Osteocyte (in vitro differentiated cells): ENCODE measurements at regions not wholly inside any gene's neighbourhood (a gene's known extent, or its start where the extent isn't known, plus 50 kb on each side); places are given as distances from the start of the nearest gene placed in this dataset.
A peak's percentile ranks its signal among the peaks of the same experiment; 100 is the strongest.

Experiments used
- DNase-seq: peaks from one replicate; pipeline ENCODE4 v3.0.0; 2021; ENCODE audit warnings: mixed read lengths; ENCODE audit not compliant: unreplicated experiment; ENCODE audit errors: extremely low spot score
- H3K27ac Mint-ChIP-seq: one replicate; pipeline ENCODE4 v1.8.0; 2021; ENCODE audit warnings: mild to moderate bottlenecking, mixed read lengths; ENCODE audit not compliant: unreplicated experiment
- H3K27me3 Mint-ChIP-seq: one replicate; pipeline ENCODE4 v1.8.0; 2021; ENCODE audit warnings: mixed read lengths; ENCODE audit not compliant: unreplicated experiment
- H3K36me3 Mint-ChIP-seq: one replicate; pipeline ENCODE4 v1.8.0; 2021; ENCODE audit warnings: mixed read lengths; ENCODE audit not compliant: unreplicated experiment
- H3K4me1 Mint-ChIP-seq: one replicate; pipeline ENCODE4 v1.8.0; 2021; ENCODE audit warnings: mixed read lengths; ENCODE audit not compliant: unreplicated experiment
- H3K4me3 Mint-ChIP-seq: one replicate; pipeline ENCODE4 v1.8.0; 2021; ENCODE audit warnings: mild to moderate bottlenecking, moderate library complexity, mixed read lengths; ENCODE audit not compliant: unreplicated experiment
- H3K9me3 Mint-ChIP-seq: one replicate; pipeline ENCODE4 v1.8.0; 2021; ENCODE audit warnings: mixed read lengths; ENCODE audit not compliant: unreplicated experiment
- TF ChIP-seq, protein P1 (sequence below): fragments of 200-600 bp; sonication (generic); IDR thresholded peaks from 2 replicates; pipeline ENCODE4 v1.5.0; 2021; ENCODE audit warnings: antibody characterized with exemption, mild to moderate bottlenecking, moderate library complexity

DNA sequence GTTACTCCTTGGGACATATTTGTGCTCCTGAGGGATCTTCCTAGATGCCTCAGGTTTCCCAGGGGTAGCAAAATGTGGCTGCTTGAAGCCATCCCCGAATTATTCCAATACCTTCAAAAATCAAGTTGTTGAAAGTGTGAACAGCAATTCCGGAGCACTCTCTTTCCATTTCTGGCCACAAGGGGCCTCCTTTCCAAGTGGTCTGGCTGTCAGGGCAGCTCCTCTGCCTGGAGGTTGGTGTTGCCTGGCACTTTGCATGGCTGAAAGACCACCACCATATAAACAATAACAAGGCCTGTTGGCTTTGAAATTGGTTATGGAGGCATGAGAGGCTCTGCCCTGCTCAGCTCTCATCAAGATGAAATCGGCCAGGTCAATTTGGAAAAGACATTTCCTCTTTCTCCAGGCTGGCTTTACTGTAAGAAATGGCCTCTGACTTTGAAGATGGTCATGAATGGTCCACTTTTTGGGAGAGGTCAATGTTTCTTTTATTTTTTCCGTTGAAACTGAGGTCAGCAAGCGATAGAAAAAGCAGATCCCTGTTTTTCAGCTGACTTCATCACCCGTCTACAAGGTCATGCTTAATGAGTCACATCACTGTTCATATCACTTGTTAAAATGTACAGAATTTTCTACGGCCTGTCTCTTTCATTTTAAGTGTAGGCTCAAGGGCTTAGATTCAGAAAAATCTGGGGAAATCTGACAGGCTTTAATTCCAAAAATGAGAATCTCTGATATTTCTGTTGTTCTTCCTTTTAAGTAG, 481.1 kb upstream of the ZNF608 start:
- Mint-ChIP-seq H3K27me3 (no peaks in the 10 kb centered on the region), H3K9me3 (no peaks in the 10 kb centered on the region), H3K27ac (no peak overlapping the region), H3K4me1 (peaks cover 3% of the 10 kb centered on the region), H3K36me3 (no peaks in the 10 kb centered on the region), H3K4me3 (no peak overlapping the region)
- no peak for DNase-seq
- TF ChIP-seq, protein P1, sequence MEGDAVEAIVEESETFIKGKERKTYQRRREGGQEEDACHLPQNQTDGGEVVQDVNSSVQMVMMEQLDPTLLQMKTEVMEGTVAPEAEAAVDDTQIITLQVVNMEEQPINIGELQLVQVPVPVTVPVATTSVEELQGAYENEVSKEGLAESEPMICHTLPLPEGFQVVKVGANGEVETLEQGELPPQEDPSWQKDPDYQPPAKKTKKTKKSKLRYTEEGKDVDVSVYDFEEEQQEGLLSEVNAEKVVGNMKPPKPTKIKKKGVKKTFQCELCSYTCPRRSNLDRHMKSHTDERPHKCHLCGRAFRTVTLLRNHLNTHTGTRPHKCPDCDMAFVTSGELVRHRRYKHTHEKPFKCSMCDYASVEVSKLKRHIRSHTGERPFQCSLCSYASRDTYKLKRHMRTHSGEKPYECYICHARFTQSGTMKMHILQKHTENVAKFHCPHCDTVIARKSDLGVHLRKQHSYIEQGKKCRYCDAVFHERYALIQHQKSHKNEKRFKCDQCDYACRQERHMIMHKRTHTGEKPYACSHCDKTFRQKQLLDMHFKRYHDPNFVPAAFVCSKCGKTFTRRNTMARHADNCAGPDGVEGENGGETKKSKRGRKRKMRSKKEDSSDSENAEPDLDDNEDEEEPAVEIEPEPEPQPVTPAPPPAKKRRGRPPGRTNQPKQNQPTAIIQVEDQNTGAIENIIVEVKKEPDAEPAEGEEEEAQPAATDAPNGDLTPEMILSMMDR = peak; percentile 54

DNA sequence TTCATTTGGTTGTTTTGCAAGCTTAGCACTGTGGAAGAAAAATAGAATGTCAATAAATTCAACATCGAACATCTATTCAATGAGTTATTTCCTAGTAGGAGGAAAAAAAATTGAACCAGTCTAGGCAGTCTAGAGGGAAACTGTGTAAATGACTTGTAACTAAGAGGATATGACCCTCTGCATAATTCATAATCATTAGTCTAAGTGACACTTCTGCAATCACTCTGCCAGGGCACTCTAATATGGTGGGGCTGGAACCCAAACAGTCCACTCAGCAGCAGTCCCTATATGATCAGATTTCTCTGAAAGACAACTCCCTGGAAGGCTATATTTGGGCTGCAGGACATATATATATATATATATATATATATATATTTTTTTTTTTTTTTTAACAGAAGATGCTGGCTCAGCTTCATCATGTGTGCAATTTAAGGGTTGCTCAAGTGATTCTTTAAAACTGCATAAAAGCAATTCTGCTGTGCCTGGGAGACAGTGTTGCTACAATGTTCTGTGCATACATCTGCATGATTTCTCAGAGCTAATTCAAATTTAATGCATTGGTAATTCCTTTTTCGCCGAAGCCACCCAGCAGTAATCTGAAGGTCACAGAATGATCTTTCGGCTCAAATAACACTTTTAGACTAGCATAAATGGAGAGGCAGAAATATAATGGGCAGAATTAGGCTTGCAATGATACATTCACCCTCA, 482.1 kb upstream of the ZNF608 start:
- Mint-ChIP-seq H3K4me3 (no peak overlapping the region), H3K4me1 (peaks cover 5% of the 10 kb centered on the region), H3K9me3 (no peaks in the 10 kb centered on the region), H3K36me3 (no peaks in the 10 kb centered on the region), H3K27me3 (no peaks in the 10 kb centered on the region), H3K27ac (no peak overlapping the region)
- no peak for DNase-seq
- TF ChIP-seq, protein P1 = no peak

DNA sequence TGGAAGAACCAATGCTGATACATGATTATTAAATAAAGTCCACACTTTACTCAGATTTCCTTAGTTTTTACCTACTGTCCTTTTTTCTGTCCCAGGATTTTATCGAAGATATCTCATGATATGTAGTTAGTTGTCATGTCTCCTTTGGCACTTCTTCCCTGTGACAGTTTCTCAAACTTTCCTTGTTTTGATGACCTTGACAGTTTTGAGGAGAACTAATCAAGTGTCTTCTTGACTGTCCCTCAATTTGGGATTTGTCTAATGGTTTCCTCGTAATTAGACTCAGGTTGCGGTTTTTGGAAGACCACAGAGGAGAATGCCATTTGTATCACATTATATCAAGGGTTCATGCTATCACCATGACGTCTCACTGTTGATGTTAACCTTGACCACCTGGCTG, 483.1 kb upstream of the ZNF608 start:
- Mint-ChIP-seq H3K4me1 (peaks cover 5% of the 10 kb centered on the region), H3K27me3 (no peaks in the 10 kb centered on the region), H3K4me3 (no peak overlapping the region), H3K27ac (no peak overlapping the region), H3K9me3 (no peaks in the 10 kb centered on the region), H3K36me3 (no peaks in the 10 kb centered on the region)
- TF ChIP-seq, protein P1 = no peak
- DNase-seq = no peak

DNA sequence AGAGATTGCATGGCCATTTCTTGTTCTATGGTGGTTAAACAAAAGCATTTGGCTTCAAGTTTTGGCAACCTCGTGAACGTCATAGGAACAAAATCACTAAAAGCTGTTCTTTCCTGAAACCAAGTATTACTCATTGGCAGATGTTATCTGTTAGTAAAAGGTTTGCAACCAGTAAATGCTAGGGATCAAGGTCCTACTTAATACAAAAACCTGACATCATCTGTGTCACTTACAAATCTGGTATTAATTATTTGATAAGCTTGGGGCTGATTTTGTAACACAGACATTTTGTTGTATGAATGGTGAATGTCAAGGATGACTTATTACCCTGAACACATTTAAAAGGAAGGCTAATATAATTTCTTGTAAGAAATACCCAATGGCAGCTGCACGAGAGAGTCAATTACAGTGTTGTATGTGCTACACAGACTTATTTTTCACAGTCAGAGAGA, 486.4 kb upstream of the ZNF608 start:
- TF ChIP-seq, protein P1 = no peak
- Mint-ChIP-seq H3K9me3 (no peaks in the 10 kb centered on the region), H3K4me3 (no peak overlapping the region), H3K36me3 (no peaks in the 10 kb centered on the region), H3K27ac (no peak overlapping the region), H3K4me1 (peaks cover 5% of the 10 kb centered on the region), H3K27me3 (no peaks in the 10 kb centered on the region)
- no peak for DNase-seq

DNA sequence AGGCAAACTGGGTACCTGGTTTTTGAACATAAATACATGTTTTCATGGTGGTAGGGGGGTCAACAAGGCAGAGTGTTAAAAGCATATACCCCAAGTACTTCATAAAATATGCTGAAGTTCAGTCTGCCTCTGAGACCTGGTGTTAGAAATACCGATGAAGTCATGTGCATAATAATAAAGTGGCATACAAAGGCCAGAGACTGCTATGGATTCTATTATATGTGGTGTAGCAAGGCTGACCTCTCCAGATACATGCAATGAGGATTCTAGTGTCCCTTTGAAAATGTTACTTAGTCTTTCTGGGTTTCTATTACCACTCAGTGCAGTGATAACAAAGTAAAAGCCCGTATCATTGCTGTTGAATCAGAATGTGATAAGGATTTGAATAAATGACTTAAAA, 487.5 kb upstream of the ZNF608 start:
- H3K36me3 Mint-ChIP-seq = no peaks in the 10 kb centered on the region
- TF ChIP-seq, protein P1 = no peak
- H3K4me1 Mint-ChIP-seq = peaks cover 2% of the 10 kb centered on the region
- no peaks in the 10 kb centered on the region for H3K9me3 Mint-ChIP-seq
- DNase-seq = no peak
- H3K4me3 Mint-ChIP-seq = no peak overlapping the region
- no peak overlapping the region for H3K27ac Mint-ChIP-seq
- no peaks in the 10 kb centered on the region for H3K27me3 Mint-ChIP-seq
